Peyer's patch (tissue), 4 donors: ENCODE measurements at regions not wholly inside any gene's neighbourhood (a gene's known extent, or its start where the extent isn't known, plus 50 kb on each side); places are given as distances from the start of the nearest gene placed in this dataset.

Experiments used
- POLR2A ChIP-seq, 2 donors: fragments of 450-650 bp; IDR thresholded peaks; one replicate each; pipeline ENCODE4 v1.5.1; 2017; ENCODE audit warnings: antibody characterized with exemption in 2 of 2, mild to moderate bottlenecking in 2 of 2, moderate library complexity in 2 of 2
- TF ChIP-seq, protein P1 (sequence below), 6 experiments: fragments of 450-650 bp in 4 of 6; fragments of 200-600 bp in 2 of 6; sonication (generic) in 1 of 6; IDR thresholded peaks; one replicate each; pipeline ENCODE4 v1.5.1; 2017 to 2019; ENCODE audit warnings: antibody characterized with exemption in 6 of 6, mild to moderate bottlenecking in 3 of 6, moderate library complexity in 1 of 6

DNA sequence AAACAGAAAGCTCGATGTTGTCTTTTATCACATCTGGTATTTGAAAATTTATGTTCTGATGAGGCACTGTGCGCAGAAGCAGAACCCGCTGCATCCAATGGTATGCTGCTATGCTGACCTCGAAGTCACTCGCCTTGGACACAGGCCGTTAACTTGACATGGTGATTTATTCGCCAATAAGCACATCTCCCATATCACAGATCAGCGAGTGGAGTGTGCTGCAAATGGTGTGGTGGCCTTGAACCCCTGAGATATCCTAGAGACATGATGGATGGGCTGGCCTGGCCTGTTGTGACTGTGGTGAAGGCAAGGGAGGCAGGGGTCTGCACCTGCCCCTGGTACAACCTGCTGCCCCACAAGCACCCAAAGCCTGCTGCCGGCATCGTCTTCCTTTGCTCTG is 175.4 kb upstream of the FRG1 start:
- TF ChIP-seq, protein P1, sequence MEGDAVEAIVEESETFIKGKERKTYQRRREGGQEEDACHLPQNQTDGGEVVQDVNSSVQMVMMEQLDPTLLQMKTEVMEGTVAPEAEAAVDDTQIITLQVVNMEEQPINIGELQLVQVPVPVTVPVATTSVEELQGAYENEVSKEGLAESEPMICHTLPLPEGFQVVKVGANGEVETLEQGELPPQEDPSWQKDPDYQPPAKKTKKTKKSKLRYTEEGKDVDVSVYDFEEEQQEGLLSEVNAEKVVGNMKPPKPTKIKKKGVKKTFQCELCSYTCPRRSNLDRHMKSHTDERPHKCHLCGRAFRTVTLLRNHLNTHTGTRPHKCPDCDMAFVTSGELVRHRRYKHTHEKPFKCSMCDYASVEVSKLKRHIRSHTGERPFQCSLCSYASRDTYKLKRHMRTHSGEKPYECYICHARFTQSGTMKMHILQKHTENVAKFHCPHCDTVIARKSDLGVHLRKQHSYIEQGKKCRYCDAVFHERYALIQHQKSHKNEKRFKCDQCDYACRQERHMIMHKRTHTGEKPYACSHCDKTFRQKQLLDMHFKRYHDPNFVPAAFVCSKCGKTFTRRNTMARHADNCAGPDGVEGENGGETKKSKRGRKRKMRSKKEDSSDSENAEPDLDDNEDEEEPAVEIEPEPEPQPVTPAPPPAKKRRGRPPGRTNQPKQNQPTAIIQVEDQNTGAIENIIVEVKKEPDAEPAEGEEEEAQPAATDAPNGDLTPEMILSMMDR (IDR thresholded peaks at IDR 0.05): no peak
- TF ChIP-seq POLR2A (IDR thresholded peaks at IDR 0.05): no peak
